ENCODE measurements at regions not wholly inside any gene's neighbourhood (a gene's known extent, or its start where the extent isn't known, plus 50 kb on each side); places are given as distances from the start of the nearest gene placed in this dataset.

- no peaks in the 10 kb centered on the region for H3K4me1 ChIP-seq
- no peaks in the 10 kb centered on the region for H3K27me3 ChIP-seq
- no peak for ATAC-seq
- no peak overlapping the region for H3K4me3 ChIP-seq
- no peak overlapping the region for H3K27ac ChIP-seq
- intact Hi-C loops (cut with DNase I; ENCODE audit: low total_unique reads) (no loop called here), in situ Hi-C loops (cut with MboI; ENCODE audit: low sequenced_read_pairs in 4 of 4) (no loop called here)
- no peaks in the 10 kb centered on the region for H3K36me3 ChIP-seq
- no peak for TF ChIP-seq POLR2A (IDR thresholded peaks at IDR 0.05)
- TF ChIP-seq CTCF (IDR thresholded peaks at IDR 0.05 in 4 of 5, conservative IDR thresholded peaks at IDR 0.05 in 1 of 5) = no peak
- no peak for DNase-seq
- no peaks in the 10 kb centered on the region for H3K9me3 ChIP-seq
Observed at GRCh38 chr19:30314056-30314804, 58.0 kb upstream of the ZNF536 start.

- DNase-seq (no peak), ATAC-seq (no peak)
- H3K27me3 ChIP-seq = no peaks in the 10 kb centered on the region
- no peaks in the 10 kb centered on the region for H3K9me3 ChIP-seq
- H3K36me3 ChIP-seq = no peaks in the 10 kb centered on the region
- no peak overlapping the region for H3K4me3 ChIP-seq
- no peak overlapping the region for H3K27ac ChIP-seq
- TF ChIP-seq CTCF (IDR thresholded peaks at IDR 0.05 in 4 of 5, conservative IDR thresholded peaks at IDR 0.05 in 1 of 5) (no peak), POLR2A (IDR thresholded peaks at IDR 0.05) (no peak)
- in situ Hi-C loops (cut with MboI; ENCODE audit: low sequenced_read_pairs in 4 of 4) (no loop called here), intact Hi-C loops (cut with DNase I; ENCODE audit: low total_unique reads) (no loop called here)
- no peaks in the 10 kb centered on the region for H3K4me1 ChIP-seq
Observed at GRCh38 chr19:30314805-30315155, 57.4 kb upstream of the ZNF536 start.

- Histone ChIP-seq H3K36me3 (no peaks in the 10 kb centered on the region), H3K27ac (no peak overlapping the region), H3K9me3 (no peaks in the 10 kb centered on the region), H3K4me1 (no peaks in the 10 kb centered on the region), H3K4me3 (no peak overlapping the region), H3K27me3 (no peaks in the 10 kb centered on the region)
- DNase-seq (no peak), ATAC-seq (no peak)
- in situ Hi-C loops (cut with MboI; ENCODE audit: low sequenced_read_pairs in 4 of 4) (no loop called here), intact Hi-C loops (cut with DNase I; ENCODE audit: low total_unique reads) (no loop called here)
- TF ChIP-seq POLR2A (IDR thresholded peaks at IDR 0.05) (no peak), CTCF (IDR thresholded peaks at IDR 0.05 in 4 of 5, conservative IDR thresholded peaks at IDR 0.05 in 1 of 5) (no peak)
Observed at GRCh38 chr19:30315159-30315558, 57.0 kb upstream of the ZNF536 start.

- H3K4me3 ChIP-seq = no peak overlapping the region
- in situ Hi-C loops (cut with MboI; ENCODE audit: low sequenced_read_pairs in 4 of 4) = no loop called here
- TF ChIP-seq CTCF (IDR thresholded peaks at IDR 0.05 in 4 of 5, conservative IDR thresholded peaks at IDR 0.05 in 1 of 5) = no peak
- TF ChIP-seq POLR2A (IDR thresholded peaks at IDR 0.05) = no peak
- DNase-seq (no peak), ATAC-seq (no peak)
- H3K4me1 ChIP-seq = no peaks in the 10 kb centered on the region
- no peak overlapping the region for H3K27ac ChIP-seq
- H3K36me3 ChIP-seq = no peaks in the 10 kb centered on the region
- no peaks in the 10 kb centered on the region for H3K27me3 ChIP-seq
- no peaks in the 10 kb centered on the region for H3K9me3 ChIP-seq
- intact Hi-C loops (cut with DNase I; ENCODE audit: low total_unique reads) = no loop called here
Observed at GRCh38 chr19:30316000-30316491, 56.1 kb upstream of the ZNF536 start.

All from gastrocnemius medialis (tissue), 4 donors.